Ishikawa (cell line): ENCODE measurements at regions not wholly inside any gene's neighbourhood (a gene's known extent, or its start where the extent isn't known, plus 50 kb on each side); places are given as distances from the start of the nearest gene placed in this dataset.

Experiments
- CEBPB ChIP-seq: IDR thresholded peaks from 2 replicates; pipeline ENCODE4 v1.6.1; 2012
- CREB1 ChIP-seq: IDR thresholded peaks from 2 replicates; pipeline ENCODE4 v1.6.1; 2012; ENCODE audit warnings: low read depth
- EGR1 ChIP-seq: IDR thresholded peaks from 2 replicates; pipeline ENCODE4 v1.6.1; 2012
- EP300 ChIP-seq: IDR thresholded peaks from 2 replicates; pipeline ENCODE4 v1.6.1; 2012; ENCODE audit warnings: borderline replicate concordance
- FOXM1 ChIP-seq: IDR thresholded peaks from 2 replicates; pipeline ENCODE4 v1.6.1; 2012; ENCODE audit warnings: low read depth, borderline replicate concordance
- MAX ChIP-seq: IDR thresholded peaks from 2 replicates; pipeline ENCODE4 v1.6.1; 2012
- NFIC ChIP-seq: IDR thresholded peaks from 2 replicates; pipeline ENCODE4 v1.6.1; 2012
- RAD21 ChIP-seq: IDR thresholded peaks from 2 replicates; pipeline ENCODE4 v1.6.1; 2012; ENCODE audit warnings: low read depth
- REST ChIP-seq: IDR thresholded peaks from 2 replicates; pipeline ENCODE4 v1.6.1; 2012; ENCODE audit warnings: low read depth, mild to moderate bottlenecking
- TAF1 ChIP-seq: IDR thresholded peaks from 2 replicates; pipeline ENCODE4 v1.6.1; 2012; ENCODE audit warnings: low read depth, mild to moderate bottlenecking
- TCF12 ChIP-seq: IDR thresholded peaks from 2 replicates; pipeline ENCODE4 v1.6.1; 2012; ENCODE audit warnings: low read depth
- TEAD4 ChIP-seq: IDR thresholded peaks from 2 replicates; pipeline ENCODE4 v1.6.1; 2012
- USF1 ChIP-seq: IDR thresholded peaks from 2 replicates; pipeline ENCODE4 v1.6.1; 2012
- YY1 ChIP-seq: IDR thresholded peaks from 2 replicates; pipeline ENCODE4 v1.6.1; 2012; ENCODE audit warnings: low read depth
- ZBTB7A ChIP-seq: IDR thresholded peaks from 2 replicates; pipeline ENCODE4 v1.6.1; 2012; ENCODE audit warnings: low read depth

- no peak for TF ChIP-seq TAF1
- TF ChIP-seq CEBPB: no peak
- TF ChIP-seq ZBTB7A: no peak
- TF ChIP-seq FOXM1: no peak
- TF ChIP-seq YY1: no peak
- no peak for TF ChIP-seq NFIC
- TF ChIP-seq CREB1: no peak
- TF ChIP-seq TCF12: no peak
- no peak for TF ChIP-seq USF1
- no peak for TF ChIP-seq MAX
- no peak for TF ChIP-seq TEAD4
- TF ChIP-seq EP300: no peak
- TF ChIP-seq RAD21: no peak
- TF ChIP-seq REST: no peak
- TF ChIP-seq EGR1: no peak
Observed at GRCh38 chr9:91160181-91160580, 201.5 kb downstream of the AUH start.

- no peak for TF ChIP-seq CREB1
- TF ChIP-seq NFIC: no peak
- no peak for TF ChIP-seq TAF1
- no peak for TF ChIP-seq FOXM1
- TF ChIP-seq ZBTB7A: no peak
- TF ChIP-seq REST: no peak
- TF ChIP-seq TEAD4: no peak
- no peak for TF ChIP-seq EGR1
Observed at GRCh38 chr9:91160599-91161464, 200.9 kb downstream of the AUH start.

- TF ChIP-seq CREB1: no peak
- TF ChIP-seq EGR1: no peak
- no peak for TF ChIP-seq REST
- no peak for TF ChIP-seq USF1
- TF ChIP-seq RAD21: no peak
- TF ChIP-seq CEBPB: no peak
Observed at GRCh38 chr9:91161465-91162300, 200.0 kb downstream of the AUH start.

- no peak for TF ChIP-seq ZBTB7A
- no peak for TF ChIP-seq EP300
- no peak for TF ChIP-seq REST
- TF ChIP-seq EGR1: no peak
- TF ChIP-seq TCF12: no peak
- no peak for TF ChIP-seq CREB1
- TF ChIP-seq TAF1: no peak
- no peak for TF ChIP-seq USF1
- TF ChIP-seq FOXM1: no peak
- TF ChIP-seq NFIC: no peak
Observed at GRCh38 chr9:91162311-91162710, 199.4 kb downstream of the AUH start.
